ENCODE measurements at regions not wholly inside any gene's neighbourhood (a gene's known extent, or its start where the extent isn't known, plus 50 kb on each side); places are given as distances from the start of the nearest gene placed in this dataset.

DNA sequence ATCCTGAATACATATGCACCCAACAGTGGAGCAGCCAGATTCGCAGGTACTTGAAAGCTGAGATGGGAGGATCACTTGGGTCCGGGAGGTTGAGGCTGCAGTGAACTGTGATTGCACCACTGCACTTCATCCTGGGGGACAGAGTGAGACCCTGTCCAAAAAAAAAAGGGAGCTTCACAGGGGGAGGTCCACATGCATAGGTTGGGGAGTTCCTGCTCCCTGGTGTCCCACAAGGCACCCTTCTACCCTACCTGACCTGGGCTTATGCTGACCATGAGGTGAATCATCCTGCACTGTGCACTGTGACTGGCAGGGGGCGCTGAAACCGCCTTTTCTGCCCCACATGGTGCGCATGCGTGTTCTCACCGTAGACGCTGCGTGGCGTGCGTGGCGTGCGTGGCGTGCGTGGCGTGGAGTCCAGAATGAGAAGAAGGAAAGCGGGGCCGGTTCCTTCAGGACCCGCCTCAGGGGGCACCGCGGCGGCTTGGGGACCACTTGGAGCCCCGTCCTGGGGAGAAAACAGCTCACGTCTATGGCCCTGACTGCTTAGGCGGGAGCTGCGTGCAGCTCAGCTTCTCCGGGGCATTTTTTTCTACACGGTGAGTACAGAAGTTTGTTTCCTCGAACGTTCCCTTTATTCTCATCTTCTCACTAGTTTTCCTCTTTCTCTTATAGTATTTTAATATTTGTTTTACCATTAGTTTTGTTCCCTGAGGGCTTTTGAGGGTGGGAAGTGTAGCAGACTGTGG, 116.6 kb upstream of the GRK3 start:
- H3K4me1 ChIP-seq (ENCODE audit: insufficient read depth, low read length, poor library complexity, severe bottlenecking) = peaks cover 31% of the 10 kb centered on the region
- peak overlapping the region; percentile 80 for H3K4me2 ChIP-seq (ENCODE audit: low read length)
- H3K36me3 ChIP-seq (ENCODE audit: insufficient read depth, low read length) = peaks cover 17% of the 10 kb centered on the region; the same call in 1 of the 2 replicates
- peak overlapping the region; percentile 51 for H3K27ac ChIP-seq (ENCODE audit: low read depth, low read length, poor library complexity, severe bottlenecking)
- H3K79me2 ChIP-seq (ENCODE audit: insufficient read depth, low read depth, low read length) = peaks cover 56% of the 10 kb centered on the region
- H3K9me3 ChIP-seq (ENCODE audit: low read length) = no peaks in the 10 kb centered on the region
- TF ChIP-seq, protein P1, sequence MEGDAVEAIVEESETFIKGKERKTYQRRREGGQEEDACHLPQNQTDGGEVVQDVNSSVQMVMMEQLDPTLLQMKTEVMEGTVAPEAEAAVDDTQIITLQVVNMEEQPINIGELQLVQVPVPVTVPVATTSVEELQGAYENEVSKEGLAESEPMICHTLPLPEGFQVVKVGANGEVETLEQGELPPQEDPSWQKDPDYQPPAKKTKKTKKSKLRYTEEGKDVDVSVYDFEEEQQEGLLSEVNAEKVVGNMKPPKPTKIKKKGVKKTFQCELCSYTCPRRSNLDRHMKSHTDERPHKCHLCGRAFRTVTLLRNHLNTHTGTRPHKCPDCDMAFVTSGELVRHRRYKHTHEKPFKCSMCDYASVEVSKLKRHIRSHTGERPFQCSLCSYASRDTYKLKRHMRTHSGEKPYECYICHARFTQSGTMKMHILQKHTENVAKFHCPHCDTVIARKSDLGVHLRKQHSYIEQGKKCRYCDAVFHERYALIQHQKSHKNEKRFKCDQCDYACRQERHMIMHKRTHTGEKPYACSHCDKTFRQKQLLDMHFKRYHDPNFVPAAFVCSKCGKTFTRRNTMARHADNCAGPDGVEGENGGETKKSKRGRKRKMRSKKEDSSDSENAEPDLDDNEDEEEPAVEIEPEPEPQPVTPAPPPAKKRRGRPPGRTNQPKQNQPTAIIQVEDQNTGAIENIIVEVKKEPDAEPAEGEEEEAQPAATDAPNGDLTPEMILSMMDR (conservative IDR thresholded peaks at IDR 0.05; ENCODE audit: low read length) = peak; percentile 83
- no peak for TF ChIP-seq EZH2phosphoT487 (IDR thresholded peaks at IDR 0.05; ENCODE audit: borderline replicate concordance, low read depth, low read length)
- intact Hi-C loops (cut with micrococcal nuclease; ENCODE audit: unreplicated experiment) = loop anchor here (2.0 to 5.0 kb wide), 3 partner anchors 43 to 324 kb away; no protein-coding TSS in a partner anchor
- H2AFZ ChIP-seq (ENCODE audit: low read length) = peak overlapping the region; percentile 92
- H3K4me3 ChIP-seq (ENCODE audit: low read depth, low read length, poor library complexity, severe bottlenecking) = peak overlapping the region; percentile 80
- no peaks in the 10 kb centered on the region for H3K9me2 ChIP-seq (ENCODE audit: insufficient read depth, low read length)
- H4K20me1 ChIP-seq (ENCODE audit: insufficient read depth, low read length) = peaks cover 30% of the 10 kb centered on the region
- peak; percentile 92 for DNase-seq (ENCODE audit: low spot score)
- BruUV-seq (replicated peaks) = no TSS peak
- CTCF ChIA-PET (ENCODE audit: unreplicated experiment) = interaction anchor here (0.5 kb wide), 1 partner anchor 41 kb away, joined by 4 read pairs; no protein-coding TSS in a partner anchor
- POLR2A ChIA-PET = interaction anchor here (0.6 to 1.4 kb wide), 4 partner anchors 56 to 249 kb away, joined by 3 to 4 read pairs (median 3); no protein-coding TSS in a partner anchor

DNA sequence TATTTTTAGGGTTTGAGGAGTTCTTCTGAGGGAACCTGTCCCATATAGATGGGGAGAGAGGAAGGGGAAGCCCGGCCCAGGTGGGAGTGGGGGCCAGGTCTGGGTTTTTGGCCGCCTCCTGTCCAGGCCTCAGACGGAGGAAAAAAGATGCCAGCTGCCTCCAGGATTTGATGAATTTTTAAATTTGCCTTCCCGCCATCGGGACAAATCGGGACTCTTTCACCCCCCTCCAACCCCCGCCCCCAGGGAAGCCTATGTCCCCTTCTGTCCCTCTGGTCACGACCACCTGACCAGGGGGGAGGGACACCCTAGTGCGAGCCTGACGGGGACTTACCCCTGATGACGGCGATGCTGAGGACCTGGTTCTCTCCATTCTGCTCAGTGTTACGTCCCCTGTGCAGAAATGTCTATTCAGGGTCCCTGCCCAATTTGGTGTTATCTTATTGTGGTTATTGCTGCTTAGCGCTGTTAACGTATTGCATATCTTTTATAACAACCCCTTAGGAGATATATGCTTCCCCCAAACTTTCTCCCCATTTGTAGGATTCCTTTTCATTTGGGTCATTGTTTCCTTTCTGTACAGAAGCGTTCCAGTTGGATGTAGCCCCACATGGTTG, 115.9 kb upstream of the GRK3 start:
- H3K79me2 ChIP-seq (ENCODE audit: insufficient read depth, low read depth, low read length) = peaks cover 63% of the 10 kb centered on the region
- POLR2A ChIA-PET = interaction anchor here (0.7 to 1.4 kb wide), 3 partner anchors 56 to 159 kb away, joined by 3 to 4 read pairs (median 3); no protein-coding TSS in a partner anchor
- CTCF ChIA-PET (ENCODE audit: unreplicated experiment) = no interaction called here

DNA sequence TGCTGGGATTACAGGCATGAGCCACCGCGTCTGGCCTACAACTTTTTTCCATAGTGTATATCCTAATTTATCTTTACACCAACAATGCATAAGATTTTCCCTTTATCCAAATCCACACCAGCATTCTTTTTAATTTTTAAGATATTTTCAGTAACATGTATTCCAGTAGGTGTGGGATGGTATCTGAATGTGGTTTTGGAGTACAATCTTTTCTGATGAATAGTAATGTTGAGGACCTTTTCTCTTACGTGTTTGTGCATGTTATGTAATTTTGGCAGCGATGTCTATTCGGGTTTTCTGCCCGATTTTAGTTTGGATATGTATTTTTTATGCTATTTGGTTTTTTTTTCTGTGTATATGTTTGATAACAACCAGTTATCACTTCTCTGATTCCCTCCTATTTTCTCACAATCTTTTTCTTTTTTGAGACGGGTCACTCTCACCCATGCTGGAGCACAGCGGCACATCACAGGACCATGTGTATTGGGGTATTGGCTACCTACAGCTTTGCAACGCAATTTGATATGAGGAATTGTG, 114.6 kb upstream of the GRK3 start:
- peaks cover 31% of the 10 kb centered on the region for H3K4me1 ChIP-seq (ENCODE audit: insufficient read depth, low read length, poor library complexity, severe bottlenecking)

More for the DNA sequence above, 115.9 kb upstream of the GRK3 start:
- no TSS peak for BruUV-seq (replicated peaks)
- intact Hi-C loops (cut with micrococcal nuclease; ENCODE audit: unreplicated experiment) = loop anchor here (2.0 to 5.0 kb wide), 2 partner anchors 86 to 324 kb away; no protein-coding TSS in a partner anchor
- peak overlapping the region; percentile 80 for H3K4me3 ChIP-seq (ENCODE audit: low read depth, low read length, poor library complexity, severe bottlenecking)
- peaks cover 31% of the 10 kb centered on the region for H4K20me1 ChIP-seq (ENCODE audit: insufficient read depth, low read length)
- no peaks in the 10 kb centered on the region for H3K9me2 ChIP-seq (ENCODE audit: insufficient read depth, low read length)
- DNase-seq (ENCODE audit: low spot score) = peak; percentile 21
- peaks cover 31% of the 10 kb centered on the region for H3K4me1 ChIP-seq (ENCODE audit: insufficient read depth, low read length, poor library complexity, severe bottlenecking)
- no peaks in the 10 kb centered on the region for H3K9me3 ChIP-seq (ENCODE audit: low read length)
- H3K27ac ChIP-seq (ENCODE audit: low read depth, low read length, poor library complexity, severe bottlenecking) = peak overlapping the region; percentile 51
- peak overlapping the region; percentile 92; the same call in 1 of the 2 replicates for H2AFZ ChIP-seq (ENCODE audit: low read length)
- no peak for TF ChIP-seq EZH2phosphoT487 (IDR thresholded peaks at IDR 0.05; ENCODE audit: borderline replicate concordance, low read depth, low read length)
- peak overlapping the region; percentile 80 for H3K4me2 ChIP-seq (ENCODE audit: low read length)
- H3K36me3 ChIP-seq (ENCODE audit: insufficient read depth, low read length) = peaks cover 22% of the 10 kb centered on the region

More for the DNA sequence above, 114.6 kb upstream of the GRK3 start:
- Histone ChIP-seq H3K79me2 (ENCODE audit: insufficient read depth, low read depth, low read length) (peaks cover 76% of the 10 kb centered on the region), H3K9me2 (ENCODE audit: insufficient read depth, low read length) (no peaks in the 10 kb centered on the region), H3K27ac (ENCODE audit: low read depth, low read length, poor library complexity, severe bottlenecking) (no peak overlapping the region), H2AFZ (ENCODE audit: low read length) (no peak overlapping the region), H3K4me2 (ENCODE audit: low read length) (peak overlapping the region; percentile 80), H3K4me3 (ENCODE audit: low read depth, low read length, poor library complexity, severe bottlenecking) (peak overlapping the region; percentile 80), H4K20me1 (ENCODE audit: insufficient read depth, low read length) (peaks cover 31% of the 10 kb centered on the region), H3K9me3 (ENCODE audit: low read length) (no peaks in the 10 kb centered on the region), H3K36me3 (ENCODE audit: insufficient read depth, low read length) (peaks cover 34% of the 10 kb centered on the region)
- ChIA-PET POLR2A (interaction anchor here (0.6 kb wide), 1 partner anchor 64 kb away, joined by 3 read pairs; no protein-coding TSS in a partner anchor), CTCF (ENCODE audit: unreplicated experiment) (no interaction called here)
- TF ChIP-seq, protein P1 (conservative IDR thresholded peaks at IDR 0.05; ENCODE audit: low read length) = no peak
- no peak for TF ChIP-seq EZH2phosphoT487 (IDR thresholded peaks at IDR 0.05; ENCODE audit: borderline replicate concordance, low read depth, low read length)
- intact Hi-C loops (cut with micrococcal nuclease; ENCODE audit: unreplicated experiment) = loop anchor here (2.0 to 5.0 kb wide), 2 partner anchors 87 to 322 kb away; no protein-coding TSS in a partner anchor
- no peak for DNase-seq (ENCODE audit: low spot score)
- BruUV-seq (replicated peaks) = no TSS peak

All from OCI-LY7 (cell line).